AG09309 (cell line): ENCODE measurements at regions not wholly inside any gene's neighbourhood (a gene's known extent, or its start where the extent isn't known, plus 50 kb on each side); places are given as distances from the start of the nearest gene placed in this dataset.

Experiments used
- DNase-seq: peaks from one replicate; pipeline ENCODE4 v3.0.0-alpha.2; 2010; ENCODE audit warnings: low read depth
- H3K4me3 ChIP-seq: 2 replicates; pipeline ENCODE4 v1.5.1; 2011; ENCODE audit warnings: mild to moderate bottlenecking, low read depth, low read length, moderate library complexity; ENCODE audit not compliant: control insufficient read depth
- CTCF ChIP-seq: IDR thresholded peaks from 2 replicates; pipeline ENCODE4 v1.5.1; 2011; ENCODE audit warnings: mild to moderate bottlenecking, low read depth, low read length, inconsistent platforms; ENCODE audit not compliant: insufficient read depth, control insufficient read depth; ENCODE audit errors: missing control alignments

GRCh38 chr5:54669285-54669684, 151.7 kb downstream of the SNX18 start:
- no peak overlapping the region for H3K4me3 ChIP-seq
- no peak for DNase-seq
- no peak for TF ChIP-seq CTCF

- no peak for TF ChIP-seq CTCF
- no peak for DNase-seq
Observed at GRCh38 chr5:54668096-54668495, 150.5 kb downstream of the SNX18 start.

GRCh38 chr5:54667136-54667535, 149.6 kb downstream of the SNX18 start:
- TF ChIP-seq CTCF, result no peak
- H3K4me3 ChIP-seq, result no peak overlapping the region
- no peak for DNase-seq

More at GRCh38 chr5:54668096-54668495, 150.5 kb downstream of the SNX18 start:
- H3K4me3 ChIP-seq, result no peak overlapping the region

- DNase-seq, result peak; percentile 91
Observed at GRCh38 chr5:54663866-54664265, 146.3 kb downstream of the SNX18 start.

GRCh38 chr5:54661111-54661510, 143.6 kb downstream of the SNX18 start:
- no peak for DNase-seq
- no peak overlapping the region for H3K4me3 ChIP-seq
- no peak for TF ChIP-seq CTCF

More at GRCh38 chr5:54663866-54664265, 146.3 kb downstream of the SNX18 start:
- no peak for TF ChIP-seq CTCF
- no peak overlapping the region for H3K4me3 ChIP-seq

GRCh38 chr5:54659700-54660131, 142.2 kb downstream of the SNX18 start:
- no peak for DNase-seq
- TF ChIP-seq CTCF, result no peak
- no peak overlapping the region for H3K4me3 ChIP-seq

GRCh38 chr5:54658010-54658409, 140.5 kb downstream of the SNX18 start:
- DNase-seq, result no peak
- no peak overlapping the region for H3K4me3 ChIP-seq
- TF ChIP-seq CTCF, result no peak
